ENCODE measurements at regions not wholly inside any gene's neighbourhood (a gene's known extent, or its start where the extent isn't known, plus 50 kb on each side); places are given as distances from the start of the nearest gene placed in this dataset.
"Not testable (repeated sequence)": the region's sequence is repeated elsewhere in the genome, so short reads cannot be mapped to it uniquely, and the experiment has no call there.

DNA sequence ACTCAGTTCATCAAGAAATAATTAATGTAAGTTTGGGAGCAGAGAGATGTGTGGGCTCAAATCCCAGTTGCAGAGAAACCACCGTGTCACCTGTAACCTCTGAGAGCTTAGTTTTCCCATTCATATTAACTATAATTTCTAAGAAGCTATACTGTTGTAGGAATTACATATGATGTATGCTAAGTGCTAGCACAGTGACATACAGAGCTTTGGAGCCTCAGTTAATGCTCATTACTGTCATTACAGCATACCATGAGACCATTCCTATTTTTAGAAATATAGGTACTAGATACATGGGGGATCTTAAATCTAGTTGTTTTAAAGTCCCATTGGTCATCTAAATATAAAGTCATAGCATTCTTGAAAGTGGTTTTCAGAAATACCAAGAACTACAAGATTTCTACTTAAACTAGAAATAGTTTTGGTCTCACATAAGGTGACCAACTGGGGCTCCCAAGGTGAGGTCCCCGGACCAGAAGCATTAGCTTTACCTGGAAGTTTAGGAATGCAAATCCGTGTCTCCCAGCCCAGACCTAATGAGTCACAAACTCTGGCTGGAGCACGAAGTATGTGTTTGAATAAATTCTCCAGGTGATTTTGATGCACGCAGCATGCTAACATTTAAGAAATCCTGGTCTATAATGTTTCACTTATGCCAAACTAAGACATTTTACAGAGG lies 144.6 kb downstream of the LACC1 start:
- no peak for DNase-seq

DNA sequence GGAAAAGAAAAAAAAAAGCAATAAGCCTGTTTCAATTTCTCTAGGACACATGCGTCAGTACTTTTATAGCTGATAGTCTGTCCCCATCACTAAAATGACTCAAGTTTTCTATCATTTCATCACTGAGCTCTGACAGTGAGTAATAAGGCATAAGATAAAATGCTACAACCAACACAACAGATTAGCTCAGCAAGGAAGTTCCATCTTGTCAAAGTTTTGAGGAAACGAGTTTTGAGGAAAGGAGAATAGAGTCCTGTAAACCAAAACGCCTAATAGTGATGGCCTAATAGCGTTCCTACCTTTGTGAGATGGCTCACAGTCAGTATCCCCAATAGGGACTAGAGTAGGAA lies 145.1 kb downstream of the LACC1 start:
- DNase-seq = no peak

GRCh38 chr13:44026194-44026593 lies 146.5 kb downstream of the LACC1 start:
- no peak for DNase-seq

DNA sequence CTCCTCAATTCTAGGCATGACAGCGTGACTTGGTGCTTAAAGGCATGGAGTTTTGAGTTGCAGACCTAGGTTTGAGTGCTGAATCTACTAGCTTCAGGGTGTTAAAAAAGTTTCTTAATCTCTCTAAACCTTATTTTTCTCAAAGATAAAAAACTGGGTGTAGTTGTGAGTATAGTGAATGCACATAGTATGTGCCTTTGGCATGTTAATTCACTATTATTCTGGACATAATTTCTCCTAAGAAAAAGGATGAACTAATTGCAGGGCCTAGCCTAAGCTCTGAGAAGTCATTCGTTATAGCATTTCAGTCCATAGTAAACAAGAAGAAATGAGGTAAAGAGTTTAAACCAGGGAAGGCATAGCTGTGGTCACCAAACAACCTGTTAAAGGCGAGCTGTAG lies 149.0 kb downstream of the LACC1 start:
- no peak for DNase-seq

DNA sequence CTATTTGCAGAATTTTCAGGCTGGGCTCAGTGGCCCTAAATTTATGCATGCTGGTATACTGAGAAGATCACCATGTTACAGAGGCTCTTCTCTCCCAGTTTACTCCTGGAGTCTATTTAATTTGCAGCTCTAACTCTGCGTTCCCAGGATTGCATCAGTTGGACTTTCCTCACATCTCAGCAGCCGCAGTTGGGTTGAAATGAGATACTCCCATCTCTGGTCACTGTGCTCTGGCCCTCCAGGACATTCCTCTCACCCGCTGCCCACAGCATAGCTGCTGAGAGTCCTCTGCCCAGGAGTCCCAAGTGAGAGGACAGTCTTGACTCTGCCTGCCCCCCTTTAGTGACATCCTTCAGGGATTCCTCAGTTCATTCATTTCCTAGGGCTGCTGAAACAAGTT lies 150.9 kb downstream of the LACC1 start:
- no peak for DNase-seq

DNA sequence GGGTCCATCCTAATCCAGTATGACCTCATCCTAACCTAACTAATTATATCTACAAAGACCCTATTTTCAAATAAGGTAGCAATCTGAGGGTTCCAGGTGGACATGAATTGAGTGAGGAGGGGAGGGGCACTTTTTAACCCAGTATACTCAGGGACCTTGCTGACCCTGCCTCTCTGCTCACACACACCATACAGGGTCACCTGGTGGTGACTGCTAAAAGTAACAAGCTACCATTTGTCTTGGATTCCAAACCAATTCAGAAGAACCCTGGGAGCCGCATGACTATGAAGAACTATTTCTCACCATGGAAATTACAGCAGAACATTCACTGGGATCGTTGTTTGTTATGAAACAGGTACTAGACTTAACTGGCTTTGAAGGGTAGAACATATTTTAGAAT lies 151.9 kb downstream of the LACC1 start:
- no peak for DNase-seq

DNA sequence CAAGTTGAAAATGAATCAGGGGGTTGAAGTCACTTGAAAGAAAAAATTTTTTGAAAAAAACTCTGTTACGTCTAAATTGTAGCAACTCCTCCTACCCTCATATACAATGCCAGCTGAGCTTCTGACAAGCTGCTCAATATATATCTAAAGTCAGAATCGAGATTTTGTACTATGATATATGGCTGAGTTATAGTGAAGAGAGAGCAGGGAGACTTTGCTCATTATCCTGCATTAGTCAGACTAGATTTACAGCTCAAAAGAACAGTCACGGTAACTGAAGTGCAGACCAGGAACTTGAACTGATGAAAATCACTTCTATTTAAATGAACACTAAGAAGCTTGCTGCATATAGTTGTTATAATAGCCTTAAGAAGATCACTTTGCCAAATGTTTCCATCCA lies 153.1 kb downstream of the LACC1 start:
- no peak for DNase-seq

- DNase-seq = no peak
These were observed 155.7 kb downstream of the LACC1 start for GRCh38 chr13:44035400-44035799.

GRCh38 chr13:44040070-44040817 lies 160.5 kb downstream of the LACC1 start:
- DNase-seq = no peak

GRCh38 chr13:44040818-44041100 lies 161.1 kb downstream of the LACC1 start:
- DNase-seq = no peak

DNA sequence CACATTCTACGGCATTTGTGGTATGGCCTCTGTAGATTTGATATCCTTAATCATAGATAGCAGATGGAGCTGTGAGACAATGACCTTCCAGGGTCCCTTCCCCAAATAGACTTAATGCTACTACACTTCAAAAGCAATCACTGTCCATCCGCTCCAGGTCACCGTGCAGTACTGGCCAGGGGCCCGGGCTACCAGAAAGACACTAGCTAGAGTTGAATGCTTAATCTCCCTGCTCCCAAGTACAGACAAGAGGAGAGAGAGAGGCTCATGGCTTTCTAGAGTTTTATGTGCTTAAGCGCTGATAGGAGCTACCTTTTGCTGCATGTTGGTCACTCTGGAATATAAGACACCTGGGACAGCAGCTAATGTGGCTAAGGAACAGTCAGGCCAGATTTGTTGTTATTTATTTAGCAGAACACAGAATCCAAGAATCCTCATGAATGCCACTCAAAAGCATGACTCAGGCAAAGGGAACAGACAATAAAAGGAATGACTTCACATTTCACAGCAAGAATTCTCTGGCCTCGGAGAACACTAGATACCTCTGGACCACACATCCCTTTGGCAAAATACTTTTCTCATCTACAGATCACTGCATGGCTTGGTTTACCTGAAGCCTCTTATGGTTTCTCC lies 165.0 kb downstream of the LACC1 start:
- peak; percentile 44 for DNase-seq

- DNase-seq = peak; percentile 33
These were observed 165.5 kb downstream of the LACC1 start for GRCh38 chr13:44045180-44045562.

- DNase-seq = no peak
These were observed 166.7 kb downstream of the LACC1 start for GRCh38 chr13:44046428-44046827.

- DNase-seq = peak; percentile 62
These were observed 168.6 kb downstream of the LACC1 start for GRCh38 chr13:44048326-44048725.

GRCh38 chr13:44049081-44049945 lies 169.6 kb downstream of the LACC1 start:
- DNase-seq = peak; percentile 21

GRCh38 chr13:44050450-44051063 lies 170.9 kb downstream of the LACC1 start:
- peak; percentile 55 for DNase-seq

DNA sequence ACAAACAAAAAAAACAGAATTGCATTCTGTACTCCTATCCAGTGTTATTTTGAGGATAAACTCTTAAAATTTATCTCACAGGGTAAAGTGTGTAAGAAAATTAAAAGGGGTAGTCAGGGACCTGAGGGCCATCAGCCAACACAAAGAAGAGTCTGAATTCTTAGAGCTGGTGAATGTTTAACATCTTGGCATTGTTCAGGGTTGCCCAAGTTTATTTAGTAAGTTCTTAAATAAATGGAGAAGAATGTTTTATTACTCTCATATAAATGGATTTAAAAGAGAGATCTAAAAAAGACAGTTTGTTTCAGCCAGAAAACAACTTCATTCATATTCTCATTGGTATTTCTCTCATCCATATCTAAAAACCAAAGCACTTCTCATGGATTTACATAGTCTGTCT lies 171.7 kb downstream of the LACC1 start:
- DNase-seq = no peak

DNA sequence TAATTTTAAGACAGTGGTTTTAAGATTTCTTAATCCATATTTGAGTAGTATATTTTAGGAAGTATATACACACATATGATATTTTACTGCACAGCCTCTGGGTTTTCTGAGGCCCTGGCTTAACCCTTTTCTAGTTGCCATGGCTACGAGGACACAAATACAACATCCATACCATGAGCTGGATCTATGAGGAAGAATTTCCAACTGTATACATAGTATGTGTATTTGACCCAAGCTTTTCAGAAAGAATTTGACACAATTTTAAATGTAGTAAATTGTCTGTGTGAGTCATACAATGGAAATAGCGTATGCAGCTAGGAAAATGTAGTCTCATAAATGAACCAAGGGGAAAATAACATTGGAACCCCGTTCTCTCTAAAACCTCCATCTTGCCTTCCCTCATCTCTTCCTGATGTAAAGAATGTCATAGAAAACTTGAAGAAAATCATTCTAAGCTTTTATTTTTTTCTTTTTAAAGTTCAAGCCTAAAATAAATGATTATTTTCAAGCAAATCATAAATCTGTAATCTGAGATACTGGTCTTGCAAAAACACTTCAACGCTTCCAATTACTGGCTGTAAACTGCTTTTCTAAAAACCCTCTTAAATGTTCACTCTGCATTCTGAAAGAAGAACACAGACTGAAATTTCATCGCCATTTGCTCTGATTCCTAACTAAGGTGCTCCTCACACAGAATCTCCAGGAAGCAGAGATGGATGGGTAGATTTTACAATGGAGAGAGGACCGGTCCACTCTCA lies 172.4 kb downstream of the LACC1 start:
- DNase-seq = peak; percentile 31

- DNase-seq = no peak
These were observed 173.1 kb downstream of the LACC1 start for GRCh38 chr13:44052780-44053184.

DNA sequence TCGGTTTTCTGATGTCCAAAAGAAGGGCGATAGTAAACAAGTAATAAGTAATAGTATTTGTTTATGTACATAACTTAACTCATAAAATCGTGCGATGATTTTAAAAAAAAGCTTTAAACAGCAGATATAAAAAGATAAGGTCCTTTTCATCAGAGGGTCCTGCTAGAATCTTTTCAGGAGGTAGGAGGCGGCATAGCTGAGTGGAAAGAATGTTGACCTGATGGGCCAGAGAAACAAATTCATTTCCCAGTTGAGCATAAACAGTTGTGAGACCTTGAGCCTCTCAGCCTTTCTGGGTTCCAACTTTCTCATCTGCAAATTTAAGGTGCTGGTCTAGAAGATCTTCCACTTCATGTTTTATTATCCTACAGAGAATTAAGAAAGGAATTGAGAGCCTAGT lies 173.5 kb downstream of the LACC1 start:
- no peak for DNase-seq

DNA sequence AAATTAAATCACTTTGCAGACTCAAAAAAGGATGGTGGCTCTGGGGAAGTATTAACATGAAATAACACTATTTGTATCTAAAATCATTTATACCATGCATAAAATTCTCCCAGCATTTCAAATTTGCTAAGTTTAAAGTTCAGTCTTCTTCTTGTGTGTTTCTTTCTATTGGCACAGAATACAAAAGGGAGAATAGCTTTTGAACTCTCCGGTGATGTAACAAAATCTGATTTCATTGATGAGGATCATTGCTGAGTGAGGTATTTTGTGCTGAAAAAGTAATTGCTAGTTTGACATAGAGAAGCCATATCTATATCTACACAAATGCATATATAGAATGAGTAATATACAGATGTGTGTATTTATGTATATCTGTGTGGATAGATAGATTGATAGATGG lies 174.8 kb downstream of the LACC1 start:
- no peak for DNase-seq

GRCh38 chr13:44055681-44056080 lies 176.0 kb downstream of the LACC1 start:
- not testable (repeated sequence) for DNase-seq

Data from DMS53 (cell line).